Hepatocyte (in vitro differentiated cells): ENCODE measurements at regions not wholly inside any gene's neighbourhood (a gene's known extent, or its start where the extent isn't known, plus 50 kb on each side); places are given as distances from the start of the nearest gene placed in this dataset.

Source experiments
- DNase-seq: peaks from one replicate; pipeline ENCODE4 v3.0.0-alpha.2; 2016; ENCODE audit warnings: low spot score
- H2AFZ ChIP-seq: fragments of 200-600 bp; sonication (generic); 2 replicates; pipeline ENCODE4 v1.6.0; 2016; ENCODE audit warnings: antibody characterized with exemption, mild to moderate bottlenecking
- H3K27ac ChIP-seq: fragments of 200-600 bp; sonication (generic); 2 replicates; pipeline ENCODE4 v1.5.1; 2016; ENCODE audit warnings: mild to moderate bottlenecking
- H3K27me3 ChIP-seq: fragments of 200-600 bp; sonication (generic); 2 replicates; pipeline ENCODE4 v1.6.1; 2016
- H3K36me3 ChIP-seq: fragments of 200-600 bp; sonication (generic); replicated peaks from 2 replicates; pipeline ENCODE4 v1.5.1; 2016; ENCODE audit warnings: low read depth; ENCODE audit not compliant: insufficient read depth
- H3K4me1 ChIP-seq: fragments of 200-600 bp; sonication (generic); 2 replicates; pipeline ENCODE4 v1.5.1; 2016; ENCODE audit warnings: mild to moderate bottlenecking, moderate library complexity; ENCODE audit not compliant: insufficient read depth
- H3K4me2 ChIP-seq: fragments of 200-600 bp; sonication (generic); 2 replicates; pipeline ENCODE4 v1.6.0; 2016
- H3K4me3 ChIP-seq: fragments of 200-600 bp; sonication (generic); 2 replicates; pipeline ENCODE4 v1.5.1; 2016; ENCODE audit warnings: mild to moderate bottlenecking
- H3K79me2 ChIP-seq: fragments of 200-600 bp; sonication (generic); 2 replicates; pipeline ENCODE4 v1.6.0; 2017; ENCODE audit warnings: mild to moderate bottlenecking
- H3K9me2 ChIP-seq: fragments of 200-600 bp; sonication (generic); replicated peaks from 2 replicates; pipeline ENCODE4 v1.6.0; 2017; ENCODE audit warnings: mild to moderate bottlenecking; ENCODE audit not compliant: insufficient read depth
- H3K9me3 ChIP-seq: fragments of 200-600 bp; sonication (generic); 2 replicates; pipeline ENCODE4 v1.5.1; 2016; ENCODE audit warnings: low read depth, mild to moderate bottlenecking
- H4K20me1 ChIP-seq: fragments of 200-600 bp; sonication (generic); 2 replicates; pipeline ENCODE4 v1.6.0; 2016; ENCODE audit warnings: mild to moderate bottlenecking; ENCODE audit not compliant: insufficient read depth, poor library complexity, severe bottlenecking
- CTCF ChIP-seq: fragments of 200-600 bp; sonication (generic); IDR thresholded peaks from 2 replicates; pipeline ENCODE4 v1.5.1; 2016; ENCODE audit warnings: antibody characterized with exemption, mild to moderate bottlenecking; ENCODE audit not compliant: poor library complexity
- EZH2 ChIP-seq: fragments of 200-600 bp; sonication (generic); IDR thresholded peaks from 2 replicates; pipeline ENCODE4 v1.6.1; 2016; ENCODE audit warnings: antibody characterized with exemption, mild to moderate bottlenecking, borderline replicate concordance
- EZH2phosphoT487 ChIP-seq: fragments of 200-600 bp; sonication (generic); IDR thresholded peaks from one replicate; pipeline ENCODE4 v1.6.1; 2018; ENCODE audit warnings: antibody characterized with exemption, mild to moderate bottlenecking, low read depth, moderate library complexity; ENCODE audit not compliant: unreplicated experiment, severe bottlenecking
- WGBS: methylation state at CpG from one replicate; pipeline ENCODE4 v1.1.6; 2016; ENCODE audit warnings: low lambda C conversion rate; ENCODE audit errors: missing lambda C conversion rate; 5-methylcytosine and 5-hydroxymethylcytosine counted together

GRCh38 chr1:48082271-48082962 is 85.2 kb upstream of the TRABD2B start:
- Histone ChIP-seq H3K4me2 (no peak overlapping the region), H3K4me1 (peaks cover 17% of the 10 kb centered on the region)

GRCh38 chr1:48080331-48081255 is 83.4 kb upstream of the TRABD2B start:
- H3K27me3 ChIP-seq: no peaks in the 10 kb centered on the region
- H3K27ac ChIP-seq: no peak overlapping the region
- H3K9me3 ChIP-seq: no peaks in the 10 kb centered on the region
- no peaks in the 10 kb centered on the region for H3K9me2 ChIP-seq
- no peak overlapping the region for H3K4me2 ChIP-seq
- H3K4me1 ChIP-seq: peaks cover 19% of the 10 kb centered on the region
- no peak overlapping the region for H2AFZ ChIP-seq
- no peaks in the 10 kb centered on the region for H3K36me3 ChIP-seq
- no peak for DNase-seq
- H3K4me3 ChIP-seq: no peak overlapping the region
- no peaks in the 10 kb centered on the region for H4K20me1 ChIP-seq
- WGBS: 86% methylated on average over 6 of the region's 6 CpGs
- no peaks in the 10 kb centered on the region for H3K79me2 ChIP-seq
- TF ChIP-seq CTCF (no peak), EZH2phosphoT487 (no peak), EZH2 (no peak)

More at GRCh38 chr1:48082271-48082962, 85.2 kb upstream of the TRABD2B start:
- Histone ChIP-seq H3K4me3 (no peak overlapping the region), H3K9me3 (no peaks in the 10 kb centered on the region), H3K27ac (no peak overlapping the region), H3K79me2 (no peaks in the 10 kb centered on the region), H3K9me2 (no peaks in the 10 kb centered on the region), H2AFZ (no peak overlapping the region), H3K27me3 (peaks cover 4% of the 10 kb centered on the region), H3K36me3 (no peaks in the 10 kb centered on the region), H4K20me1 (no peaks in the 10 kb centered on the region)
- no peak for DNase-seq
- WGBS: 57% methylated on average over 6 of the region's 6 CpGs
- TF ChIP-seq EZH2 (no peak), EZH2phosphoT487 (no peak), CTCF (no peak)

- Histone ChIP-seq H3K27ac (no peak overlapping the region), H3K79me2 (no peaks in the 10 kb centered on the region), H3K9me2 (no peaks in the 10 kb centered on the region), H3K4me1 (peaks cover 19% of the 10 kb centered on the region), H3K27me3 (no peaks in the 10 kb centered on the region), H4K20me1 (no peaks in the 10 kb centered on the region), H3K9me3 (no peaks in the 10 kb centered on the region), H2AFZ (no peak overlapping the region), H3K4me2 (no peak overlapping the region), H3K4me3 (no peak overlapping the region), H3K36me3 (no peaks in the 10 kb centered on the region)
- WGBS: 64% methylated on average over 1 of the region's 1 CpG
- DNase-seq: no peak
- TF ChIP-seq CTCF: no peak
- no peak for TF ChIP-seq EZH2phosphoT487
- TF ChIP-seq EZH2: no peak
Measured at GRCh38 chr1:48079096-48079495, 81.9 kb upstream of the TRABD2B start.
